HL-60 (cell line): ENCODE measurements at regions not wholly inside any gene's neighbourhood (a gene's known extent, or its start where the extent isn't known, plus 50 kb on each side); places are given as distances from the start of the nearest gene placed in this dataset.

Experiments
- DNase-seq, 2 experiments: peaks; one replicate each; pipeline ENCODE4 v3.0.0-alpha.2; 2010 to 2020; ENCODE audit warnings: low read depth in 1 of 2, low spot score in 1 of 2
- H3K27ac ChIP-seq: fragments of 250-450 bp; sonication (Bioruptor Pico); replicated peaks from 2 replicates; pipeline ENCODE4 v1.5.1; 2020; ENCODE audit warnings: mild to moderate bottlenecking, moderate library complexity
- H3K27me3 ChIP-seq: fragments of 250-450 bp; sonication (Bioruptor Pico); 2 replicates; pipeline ENCODE4 v1.5.1; 2021; ENCODE audit warnings: mild to moderate bottlenecking, moderate library complexity; ENCODE audit not compliant: insufficient read depth, poor library complexity, severe bottlenecking
- H3K4me3 ChIP-seq: replicated peaks from 2 replicates; pipeline ENCODE4 v1.5.1; 2011; ENCODE audit warnings: mild to moderate bottlenecking, control low read depth, low read length; ENCODE audit not compliant: insufficient read depth
- CTCF ChIP-seq: IDR thresholded peaks from one replicate; pipeline ENCODE4 v1.5.1; 2011; ENCODE audit warnings: low read length, control low read depth, inconsistent platforms; ENCODE audit not compliant: insufficient read depth
- GABPA ChIP-seq: IDR thresholded peaks from 2 replicates; pipeline ENCODE4 v1.6.1; 2012; ENCODE audit warnings: low read depth
- POLR2AphosphoS5 ChIP-seq: IDR thresholded peaks from 2 replicates; pipeline ENCODE4 v1.6.1; 2012; ENCODE audit warnings: low read depth
- REST ChIP-seq: IDR thresholded peaks from 2 replicates; pipeline ENCODE4 v1.6.1; 2012; ENCODE audit warnings: low read depth; ENCODE audit not compliant: insufficient replicate concordance
- SPI1 ChIP-seq: IDR thresholded peaks from 2 replicates; pipeline ENCODE4 v1.6.1; 2012; ENCODE audit warnings: low read depth, mild to moderate bottlenecking, borderline replicate concordance

- Histone ChIP-seq H3K27ac (no peak overlapping the region), H3K4me3 (no peak overlapping the region), H3K27me3 (no peaks in the 10 kb centered on the region)
- TF ChIP-seq GABPA (no peak), POLR2AphosphoS5 (no peak), REST (no peak), CTCF (no peak), SPI1 (no peak)
- no peak for DNase-seq
Observed at GRCh38 chr2:105567996-105568494, 169.2 kb upstream of the FHL2 start.

GRCh38 chr2:105563000-105563719 lies 164.3 kb upstream of the FHL2 start:
- Histone ChIP-seq H3K27ac (no peak overlapping the region), H3K4me3 (no peak overlapping the region), H3K27me3 (peaks cover 4% of the 10 kb centered on the region)
- TF ChIP-seq SPI1: no peak
- no peak for TF ChIP-seq REST
- no peak for TF ChIP-seq POLR2AphosphoS5
- TF ChIP-seq CTCF: no peak
- TF ChIP-seq GABPA: no peak
- no peak for DNase-seq

- no peak for DNase-seq
- Histone ChIP-seq H3K27ac (no peak overlapping the region), H3K4me3 (no peak overlapping the region), H3K27me3 (peaks cover 11% of the 10 kb centered on the region)
- TF ChIP-seq POLR2AphosphoS5 (no peak), SPI1 (no peak), GABPA (no peak), CTCF (no peak), REST (no peak)
Observed at GRCh38 chr2:105561401-105561800, 162.6 kb upstream of the FHL2 start.
